ENCODE measurements at regions not wholly inside any gene's neighbourhood (a gene's known extent, or its start where the extent isn't known, plus 50 kb on each side); places are given as distances from the start of the nearest gene placed in this dataset.

DNA sequence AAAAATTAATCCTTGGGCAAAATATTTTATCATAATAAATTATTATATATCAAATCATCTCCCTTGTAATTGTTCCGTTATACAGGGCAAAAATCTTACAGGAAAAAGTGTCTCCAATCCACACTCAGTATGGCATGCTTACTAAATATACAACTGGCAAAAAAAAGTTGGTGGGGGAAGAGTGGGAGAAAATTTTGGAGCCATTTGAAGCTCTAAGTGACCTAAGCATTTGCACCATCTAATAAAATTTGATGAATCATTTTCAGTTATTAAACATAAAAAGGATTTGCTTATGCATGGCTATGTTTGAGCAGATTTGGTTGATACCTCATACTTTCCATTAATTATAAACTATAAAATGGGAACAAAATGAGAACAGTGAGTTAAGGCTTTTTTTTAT, 68.1 kb upstream of the FAM9C start:
- no peak for DNase-seq (ENCODE audit: insufficient read length)
- no peak for FAIRE-seq
- TF ChIP-seq POLR2AphosphoS5 (IDR thresholded peaks at IDR 0.05; ENCODE audit: low read depth, low read length) (no peak), POLR2A (IDR thresholded peaks at IDR 0.05; ENCODE audit: low read depth, low read length) (no peak), TAF1 (IDR thresholded peaks at IDR 0.05; ENCODE audit: borderline replicate concordance, low read depth, low read length) (no peak)

GRCh38 chrX:13110433-13111324, 66.3 kb upstream of the FAM9C start:
- DNase-seq (ENCODE audit: insufficient read length): no peak
- peak; percentile 48 for FAIRE-seq
- TF ChIP-seq POLR2A (IDR thresholded peaks at IDR 0.05; ENCODE audit: low read depth, low read length) (no peak), TAF1 (IDR thresholded peaks at IDR 0.05; ENCODE audit: borderline replicate concordance, low read depth, low read length) (no peak), POLR2AphosphoS5 (IDR thresholded peaks at IDR 0.05; ENCODE audit: low read depth, low read length) (no peak)

DNA sequence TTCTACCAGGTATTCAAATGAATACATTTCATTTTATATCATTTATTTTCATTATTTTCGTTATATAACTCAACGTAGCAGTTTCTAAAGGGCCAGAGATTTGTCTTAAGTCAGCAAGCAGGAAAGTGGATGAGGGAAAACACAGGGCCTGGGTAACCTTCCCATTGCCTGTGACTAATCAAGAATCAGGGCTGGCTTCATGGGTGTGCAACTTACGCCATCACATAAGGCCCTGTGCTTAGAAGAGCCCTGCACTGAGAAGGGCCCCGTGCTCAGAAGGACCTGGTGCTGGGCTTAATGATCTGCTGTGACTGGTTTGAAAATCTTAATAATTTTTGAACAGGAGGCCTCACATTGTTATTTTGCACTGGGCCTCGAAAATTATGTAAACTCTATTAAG, 65.4 kb upstream of the FAM9C start:
- TF ChIP-seq TAF1 (IDR thresholded peaks at IDR 0.05; ENCODE audit: borderline replicate concordance, low read depth, low read length) (no peak), POLR2AphosphoS5 (IDR thresholded peaks at IDR 0.05; ENCODE audit: low read depth, low read length) (no peak), POLR2A (IDR thresholded peaks at IDR 0.05; ENCODE audit: low read depth, low read length) (no peak)
- DNase-seq (ENCODE audit: insufficient read length): no peak
- no peak for FAIRE-seq

DNA sequence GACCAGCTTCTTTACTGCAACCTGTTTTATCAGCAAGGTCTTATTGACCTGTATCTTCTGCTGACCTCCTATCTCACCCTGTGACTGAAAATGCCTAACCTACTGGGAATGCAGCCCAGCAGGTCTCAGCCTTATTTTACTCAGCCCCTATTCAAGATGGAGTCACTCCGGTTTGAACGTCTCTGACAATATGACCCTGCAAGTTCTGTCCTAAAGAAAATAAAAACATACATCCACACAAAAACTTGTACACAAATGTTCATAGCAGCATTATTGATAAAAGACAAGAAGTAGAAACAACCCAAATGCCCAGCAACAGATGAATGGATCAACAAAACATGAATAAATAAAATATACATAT, 59.5 kb upstream of the FAM9C start:
- TF ChIP-seq TAF1 (IDR thresholded peaks at IDR 0.05; ENCODE audit: borderline replicate concordance, low read depth, low read length): no peak
- TF ChIP-seq POLR2AphosphoS5 (IDR thresholded peaks at IDR 0.05; ENCODE audit: low read depth, low read length): no peak
- TF ChIP-seq POLR2A (IDR thresholded peaks at IDR 0.05; ENCODE audit: low read depth, low read length): no peak
- DNase-seq (ENCODE audit: insufficient read length) (no peak), FAIRE-seq (no peak)

- FAIRE-seq (no peak), DNase-seq (ENCODE audit: insufficient read length) (no peak)
- no peak for TF ChIP-seq POLR2AphosphoS5 (IDR thresholded peaks at IDR 0.05; ENCODE audit: low read depth, low read length)
- no peak for TF ChIP-seq POLR2A (IDR thresholded peaks at IDR 0.05; ENCODE audit: low read depth, low read length)
- TF ChIP-seq TAF1 (IDR thresholded peaks at IDR 0.05; ENCODE audit: borderline replicate concordance, low read depth, low read length): no peak
These were observed 58.9 kb upstream of the FAM9C start for GRCh38 chrX:13103188-13103913.

DNA sequence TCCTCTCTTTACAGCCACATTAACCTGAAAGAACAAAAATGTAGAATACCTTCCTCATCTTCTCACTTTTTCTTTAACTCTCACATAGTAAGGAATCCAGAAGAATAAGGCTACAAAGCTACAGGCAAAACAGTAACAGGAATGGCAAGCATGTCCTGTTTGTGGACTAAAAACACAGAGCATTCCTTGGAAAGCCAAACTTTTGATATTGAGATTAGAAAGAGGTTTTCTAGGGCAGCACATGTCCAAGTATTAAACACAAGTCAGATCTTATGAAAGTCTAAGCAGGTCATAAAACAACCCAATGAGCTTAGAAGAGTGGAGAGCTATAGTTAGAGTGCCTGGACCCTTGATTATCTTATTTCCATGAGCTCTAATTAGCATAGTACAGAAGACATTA, 58.2 kb upstream of the FAM9C start:
- DNase-seq (ENCODE audit: insufficient read length) (no peak), FAIRE-seq (no peak)
- no peak for TF ChIP-seq TAF1 (IDR thresholded peaks at IDR 0.05; ENCODE audit: borderline replicate concordance, low read depth, low read length)
- TF ChIP-seq POLR2A (IDR thresholded peaks at IDR 0.05; ENCODE audit: low read depth, low read length): no peak
- no peak for TF ChIP-seq POLR2AphosphoS5 (IDR thresholded peaks at IDR 0.05; ENCODE audit: low read depth, low read length)

DNA sequence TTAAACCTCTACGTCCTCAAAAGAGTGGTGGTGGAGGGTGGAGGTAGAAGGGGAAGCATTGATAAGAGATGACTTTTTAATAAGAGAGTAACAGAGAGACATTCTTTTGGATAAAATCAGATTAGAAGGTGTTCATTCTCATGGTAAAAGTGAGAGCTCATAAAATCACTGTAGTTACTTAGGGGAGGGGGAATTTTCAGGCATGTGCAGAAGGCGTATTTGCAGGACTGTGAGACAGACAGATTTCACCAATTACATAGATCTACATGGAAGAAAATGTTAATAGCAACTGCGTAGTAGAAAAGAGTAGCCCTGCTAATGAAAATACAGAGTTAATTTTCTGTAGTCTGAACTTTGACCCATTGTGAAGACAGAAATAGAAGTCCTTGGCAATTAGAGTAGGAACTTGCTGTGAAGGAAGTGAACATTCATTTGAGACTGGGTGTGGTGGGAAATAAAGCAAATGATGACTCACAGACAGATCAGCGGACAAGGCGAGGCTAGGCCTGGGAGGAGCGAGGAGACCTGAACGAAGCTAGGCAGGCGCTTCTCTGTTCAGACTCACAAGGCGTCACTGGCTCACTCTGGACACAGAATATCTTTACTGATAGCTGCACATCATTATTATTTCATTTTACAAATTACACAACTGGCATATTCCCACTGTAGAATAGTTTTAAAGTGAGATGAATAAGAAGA, 57.2 kb upstream of the FAM9C start:
- DNase-seq (ENCODE audit: insufficient read length) (no peak), FAIRE-seq (peak; percentile 82)
- TF ChIP-seq POLR2A (IDR thresholded peaks at IDR 0.05; ENCODE audit: low read depth, low read length): no peak
- TF ChIP-seq POLR2AphosphoS5 (IDR thresholded peaks at IDR 0.05; ENCODE audit: low read depth, low read length): no peak
- TF ChIP-seq TAF1 (IDR thresholded peaks at IDR 0.05; ENCODE audit: borderline replicate concordance, low read depth, low read length): no peak

DNA sequence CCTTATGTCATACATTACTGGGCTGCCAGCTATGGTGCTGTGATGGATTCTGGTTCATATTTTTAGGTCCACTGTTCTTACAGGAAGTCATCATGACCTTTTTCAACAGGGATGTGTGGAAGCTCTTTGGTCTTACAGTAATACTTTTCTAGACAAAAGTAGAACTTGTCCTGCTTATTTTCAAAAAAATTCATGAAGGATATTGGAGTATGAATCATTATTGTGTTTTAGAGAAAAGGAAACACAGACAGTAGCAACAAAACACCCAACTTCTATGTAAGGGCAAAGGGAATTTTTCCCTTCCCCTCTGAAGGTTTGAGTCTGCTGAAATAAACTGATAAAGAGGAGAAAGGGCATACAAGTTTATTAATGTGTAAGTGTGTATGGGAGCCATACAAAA, 54.7 kb upstream of the FAM9C start:
- DNase-seq (ENCODE audit: insufficient read length) (no peak), FAIRE-seq (no peak)
- TF ChIP-seq POLR2AphosphoS5 (IDR thresholded peaks at IDR 0.05; ENCODE audit: low read depth, low read length) (no peak), POLR2A (IDR thresholded peaks at IDR 0.05; ENCODE audit: low read depth, low read length) (no peak), TAF1 (IDR thresholded peaks at IDR 0.05; ENCODE audit: borderline replicate concordance, low read depth, low read length) (no peak)

DNA sequence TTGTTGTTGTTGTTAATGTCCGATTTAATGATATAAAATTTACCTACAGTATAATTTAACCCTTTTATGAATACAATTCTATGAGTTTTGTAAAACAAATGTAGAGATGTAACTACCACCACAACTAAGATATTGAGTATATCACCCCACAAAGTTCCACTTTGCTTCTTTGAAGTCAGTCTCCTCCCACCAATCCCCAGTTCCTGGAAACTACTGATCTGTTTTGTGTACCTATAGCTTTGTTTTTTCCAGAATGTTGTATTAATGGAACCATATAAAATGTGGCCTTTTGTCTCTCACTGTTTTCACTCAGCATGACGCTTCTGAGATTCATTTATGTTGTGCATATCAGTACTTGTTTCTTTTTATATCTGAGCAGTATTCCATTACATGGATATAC, 52.3 kb upstream of the FAM9C start:
- FAIRE-seq (no peak), DNase-seq (ENCODE audit: insufficient read length) (no peak)
- no peak for TF ChIP-seq POLR2AphosphoS5 (IDR thresholded peaks at IDR 0.05; ENCODE audit: low read depth, low read length)
- TF ChIP-seq POLR2A (IDR thresholded peaks at IDR 0.05; ENCODE audit: low read depth, low read length): no peak

DNA sequence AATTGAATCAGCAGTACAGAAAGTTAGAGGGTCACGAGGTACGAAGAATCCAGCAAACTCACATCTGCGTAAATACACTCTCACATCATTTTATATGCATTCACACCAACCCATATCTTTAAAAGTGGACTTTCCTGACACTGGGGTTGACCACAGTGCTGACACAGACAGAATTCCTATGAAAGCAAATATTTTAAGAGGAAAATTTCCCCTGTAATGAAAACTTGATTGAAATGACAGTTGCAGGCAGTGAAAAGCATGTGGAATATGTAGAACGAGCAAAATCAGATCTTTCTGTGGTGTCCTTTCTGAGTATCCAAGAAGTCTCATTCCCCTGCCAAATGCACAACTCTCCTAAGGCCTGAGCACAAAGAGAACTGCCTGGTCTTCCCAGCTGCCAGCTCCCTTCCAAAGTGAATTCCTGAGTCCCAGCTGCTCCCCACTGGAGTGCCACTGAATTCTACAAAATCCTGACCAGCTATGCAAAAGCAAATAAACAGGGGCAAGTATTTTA, 50.5 kb upstream of the FAM9C start:
- FAIRE-seq: peak; percentile 89

GRCh38 chrX:13094374-13094773, 50.0 kb upstream of the FAM9C start:
- no peak for DNase-seq (ENCODE audit: insufficient read length)
- FAIRE-seq: no peak
- TF ChIP-seq POLR2A (IDR thresholded peaks at IDR 0.05; ENCODE audit: low read depth, low read length) (no peak), POLR2AphosphoS5 (IDR thresholded peaks at IDR 0.05; ENCODE audit: low read depth, low read length) (no peak), TAF1 (IDR thresholded peaks at IDR 0.05; ENCODE audit: borderline replicate concordance, low read depth, low read length) (no peak)

More for the DNA sequence above, 50.5 kb upstream of the FAM9C start:
- TF ChIP-seq POLR2A (IDR thresholded peaks at IDR 0.05; ENCODE audit: low read depth, low read length) (no peak), POLR2AphosphoS5 (IDR thresholded peaks at IDR 0.05; ENCODE audit: low read depth, low read length) (no peak), TAF1 (IDR thresholded peaks at IDR 0.05; ENCODE audit: borderline replicate concordance, low read depth, low read length) (no peak)
- DNase-seq (ENCODE audit: insufficient read length): no peak

All from GM12892 (cell line).